GM12873 (cell line): ENCODE measurements at regions not wholly inside any gene's neighbourhood (a gene's known extent, or its start where the extent isn't known, plus 50 kb on each side); places are given as distances from the start of the nearest gene placed in this dataset.

Experiments used
- CTCF ChIP-seq: IDR thresholded peaks from 2 replicates; pipeline ENCODE4 v1.5.1; 2012; ENCODE audit warnings: low read depth, mild to moderate bottlenecking, moderate library complexity, low read length, control low read depth; ENCODE audit not compliant: insufficient read depth; ENCODE audit errors: missing control alignments

DNA sequence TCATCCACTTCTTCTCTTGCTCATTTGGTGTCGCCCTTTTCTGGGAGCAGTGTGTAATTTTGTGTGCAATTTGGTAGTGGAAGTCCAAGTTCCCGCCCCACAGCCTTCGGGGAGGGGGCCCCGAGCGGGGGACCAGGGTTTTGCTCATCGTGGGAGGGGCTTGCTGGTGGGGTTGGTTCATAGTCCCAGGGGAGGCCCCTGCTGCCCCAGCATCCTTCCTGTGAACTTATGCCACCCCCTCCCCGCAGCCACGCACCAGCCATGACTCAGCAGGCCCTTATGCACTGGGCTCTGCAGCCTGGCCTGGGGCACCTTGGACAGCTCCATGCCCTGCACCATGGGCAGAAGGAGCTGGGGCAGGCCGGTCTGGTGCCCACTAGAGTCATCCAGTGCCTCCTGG lies 1183.6 kb downstream of the BRD1 start:
- no peak for TF ChIP-seq CTCF

DNA sequence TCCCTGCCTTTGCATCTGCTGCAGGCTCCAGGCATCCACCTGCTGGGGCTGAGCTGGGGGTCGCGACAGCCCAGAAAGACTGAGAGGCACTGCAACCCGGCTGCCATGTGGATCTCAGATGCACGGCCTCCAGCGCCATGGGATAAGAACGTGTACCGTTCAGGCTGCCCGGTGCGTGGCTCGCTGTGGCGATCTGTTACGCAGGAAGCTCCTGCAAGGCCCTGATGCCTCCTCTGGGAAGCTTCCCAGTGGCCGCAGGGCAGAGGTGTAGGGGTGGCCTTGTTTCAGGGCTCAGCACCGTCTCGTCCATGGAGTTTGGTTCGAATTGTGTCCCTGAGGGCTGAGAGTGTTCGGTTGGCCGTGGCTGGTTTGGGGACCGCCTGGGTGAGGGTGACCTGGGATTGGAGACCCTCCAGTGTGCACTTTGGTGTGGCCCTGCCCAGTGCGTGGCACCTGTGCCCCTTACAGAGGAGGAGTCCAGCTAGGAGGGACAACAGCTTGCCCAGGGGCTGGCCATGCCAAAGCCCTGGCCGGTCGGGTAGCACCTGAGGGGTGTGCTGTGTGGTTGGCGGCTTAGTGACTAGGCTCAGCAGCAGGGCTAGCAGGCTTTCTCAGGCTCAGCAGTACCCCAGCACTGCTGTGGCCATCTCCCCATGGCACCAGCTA lies 1184.5 kb downstream of the BRD1 start:
- no peak for TF ChIP-seq CTCF

DNA sequence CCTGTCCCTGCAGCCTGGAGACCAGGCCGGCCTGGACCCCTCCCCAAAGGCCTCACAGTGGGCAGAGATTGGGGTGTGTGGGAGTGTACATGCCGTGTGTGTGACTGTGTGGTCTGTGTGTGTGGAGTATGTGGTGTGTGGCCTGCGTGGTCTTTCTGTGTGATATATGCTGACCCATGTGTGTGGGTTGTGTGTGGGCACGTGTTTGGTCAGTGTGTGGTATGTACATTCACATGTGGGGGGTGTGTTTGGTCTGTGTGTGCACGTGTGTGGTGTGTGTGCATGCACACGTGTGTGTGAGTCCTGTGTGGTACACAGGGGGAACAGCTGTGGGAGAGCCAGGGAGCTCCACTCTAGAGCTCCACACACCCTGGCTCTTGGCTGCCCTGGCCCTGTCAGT lies 1185.1 kb downstream of the BRD1 start:
- no peak for TF ChIP-seq CTCF

GRCh38 chr22:48641906-48642475 lies 1185.7 kb downstream of the BRD1 start:
- TF ChIP-seq CTCF, result no peak

DNA sequence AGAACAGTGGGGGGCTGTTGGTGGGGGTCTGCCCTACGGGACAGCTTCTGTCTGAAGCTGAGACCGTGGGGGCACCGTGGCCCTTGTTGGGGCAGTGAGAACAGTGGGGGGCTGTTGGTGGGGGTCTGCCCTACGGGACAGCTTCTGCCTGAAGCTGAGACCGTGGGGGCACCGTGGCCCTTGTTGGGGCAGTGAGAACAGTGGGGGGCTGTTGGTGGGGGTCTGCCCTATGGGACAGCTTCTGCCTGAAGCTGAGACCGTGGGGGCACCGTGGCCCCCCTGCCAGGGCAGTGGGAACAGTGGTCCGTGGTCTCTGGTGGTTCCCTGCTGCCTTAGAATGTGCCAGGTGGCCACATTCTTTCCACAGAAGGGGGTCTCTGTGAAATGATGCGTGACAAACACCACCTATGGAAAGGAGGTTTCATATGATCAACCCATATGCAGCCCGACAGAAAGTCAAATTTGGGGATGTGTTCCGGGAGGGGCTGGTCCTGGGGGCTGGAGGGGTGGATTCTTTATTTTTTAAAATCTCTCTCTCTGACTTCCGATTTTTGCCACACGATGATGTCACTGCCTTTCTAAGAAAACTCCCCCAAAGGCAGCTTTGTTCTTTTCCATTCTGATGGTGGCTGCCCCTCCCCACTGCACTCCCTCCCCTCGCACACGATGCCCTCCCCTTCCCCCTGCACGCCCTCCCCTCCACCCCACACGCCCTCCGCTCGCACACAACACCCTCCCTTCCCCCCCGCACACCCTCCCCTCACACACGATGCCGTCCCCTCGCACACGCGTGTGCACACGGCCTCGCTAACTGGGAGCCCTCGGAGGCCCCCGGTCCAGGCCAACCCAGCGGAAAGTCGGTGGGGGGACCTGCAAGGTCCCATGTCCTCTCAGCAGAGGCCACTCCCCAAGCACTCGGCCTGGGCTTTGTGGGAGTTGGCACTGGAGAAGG lies 1186.5 kb downstream of the BRD1 start:
- no peak for TF ChIP-seq CTCF

DNA sequence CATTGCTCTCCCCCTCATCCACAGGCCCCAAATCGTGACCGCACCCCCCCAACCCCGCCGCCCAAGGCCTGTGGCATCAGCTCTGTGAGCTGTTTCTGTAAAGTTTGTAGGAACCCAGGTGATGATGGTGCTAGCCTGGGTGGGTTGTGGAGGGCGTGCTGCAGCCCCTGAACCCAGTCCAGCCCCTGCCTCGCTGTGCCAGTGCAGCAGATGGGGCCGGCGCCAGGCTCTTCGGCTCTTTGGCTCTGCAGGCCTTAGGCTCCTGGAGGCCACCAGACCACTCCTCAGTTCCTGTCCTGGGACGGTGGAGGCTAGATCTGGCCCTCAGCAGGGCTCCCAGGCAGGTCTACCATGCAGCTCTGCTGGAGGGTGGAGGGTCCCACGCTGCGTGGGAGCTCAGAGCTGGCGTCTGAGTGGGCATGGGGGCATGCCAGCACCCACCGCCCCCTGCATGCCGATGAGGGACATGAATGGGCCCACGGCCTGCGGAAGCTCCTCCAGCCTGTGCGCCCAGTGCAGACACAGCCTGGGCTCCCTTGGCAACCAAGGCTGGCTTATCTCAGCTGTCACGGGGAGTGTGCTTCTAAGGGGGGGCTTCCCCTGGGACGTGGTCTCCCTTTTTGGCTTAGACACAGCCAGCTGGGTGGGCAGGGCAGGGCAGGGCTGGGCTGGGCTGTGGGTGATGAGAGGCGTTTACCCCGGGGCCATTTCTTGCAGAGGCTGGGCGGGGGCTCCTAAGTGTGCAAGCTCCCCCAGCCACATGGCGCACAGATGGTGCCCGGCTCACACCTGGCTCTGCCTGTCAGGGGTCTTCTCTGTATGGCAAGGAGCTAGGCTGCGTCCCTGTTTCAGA lies 1187.6 kb downstream of the BRD1 start:
- no peak for TF ChIP-seq CTCF
